Uterus (tissue), 2 donors: ENCODE measurements at regions not wholly inside any gene's neighbourhood (a gene's known extent, or its start where the extent isn't known, plus 50 kb on each side); places are given as distances from the start of the nearest gene placed in this dataset.

Source experiments
- CTCF ChIP-seq, 4 experiments: fragments of 200-600 bp in 2 of 4; fragments of 450-650 bp in 2 of 4; sonication (generic) in 2 of 4; IDR thresholded peaks; one replicate each; pipeline ENCODE4 v1.5.1; 2016 to 2019; ENCODE audit warnings: antibody characterized with exemption in 4 of 4, mild to moderate bottlenecking in 2 of 4, moderate library complexity in 1 of 4
- POLR2A ChIP-seq, 2 donors: fragments of 450-650 bp; IDR thresholded peaks; one replicate each; pipeline ENCODE4 v1.6.1; 2016; ENCODE audit warnings: antibody characterized with exemption in 2 of 2, mild to moderate bottlenecking in 1 of 2, moderate library complexity in 1 of 2

GRCh38 chr9:107548298-107549142 lies 59.0 kb upstream of the KLF4 start:
- no peak for TF ChIP-seq CTCF (IDR thresholded peaks at IDR 0.05)
- TF ChIP-seq POLR2A (IDR thresholded peaks at IDR 0.05): no peak
